GM20000 (cell line): ENCODE measurements at regions not wholly inside any gene's neighbourhood (a gene's known extent, or its start where the extent isn't known, plus 50 kb on each side); places are given as distances from the start of the nearest gene placed in this dataset.

Source experiments
- DNase-seq: peaks from one replicate; pipeline ENCODE4 v3.0.0; 2012; ENCODE audit warnings: low spot score
- CTCF ChIP-seq: IDR thresholded peaks from 2 replicates; pipeline ENCODE4 v1.5.1; 2012; ENCODE audit warnings: mild to moderate bottlenecking, control low read depth; ENCODE audit errors: extremely low read depth, missing control alignments

DNA sequence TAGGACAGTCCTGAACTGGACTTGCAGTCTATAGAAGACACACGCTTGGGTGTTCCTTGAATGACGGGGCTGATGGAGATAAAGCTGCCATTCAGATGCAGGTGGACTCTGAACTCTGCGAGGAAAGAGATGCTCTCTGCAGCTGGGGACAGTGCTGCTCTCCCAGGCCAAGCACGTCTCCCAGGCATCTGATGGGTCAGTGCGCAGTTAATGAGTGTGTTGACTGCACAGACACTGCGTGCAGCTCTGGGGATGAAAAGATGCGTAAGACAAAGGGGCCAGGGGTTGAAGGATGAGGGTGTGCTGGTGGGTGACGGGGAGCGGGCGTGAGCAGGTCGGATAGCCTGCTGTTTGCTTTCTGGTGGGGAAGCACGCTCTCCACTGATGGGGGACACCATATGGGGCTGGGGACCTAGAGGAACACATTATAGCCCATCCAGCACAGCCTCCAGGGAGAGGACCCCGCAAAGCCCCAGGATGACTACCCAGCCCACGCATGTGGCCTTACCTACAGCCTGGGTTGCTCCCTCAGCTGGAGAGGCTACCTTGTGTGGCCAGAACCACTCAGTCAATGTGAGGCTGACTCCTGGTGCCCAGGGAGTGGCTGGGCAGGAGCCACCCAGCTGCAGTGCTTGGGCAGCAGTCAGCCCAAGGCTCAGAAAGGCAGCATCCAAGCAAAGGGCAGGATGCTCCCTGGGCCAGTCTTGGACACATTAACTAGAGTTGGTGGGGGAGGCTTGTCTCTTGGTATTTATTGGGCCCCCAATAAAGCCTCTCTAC, 246.3 kb downstream of the RBFOX3 start:
- no peak for DNase-seq
- TF ChIP-seq CTCF: no peak

- TF ChIP-seq CTCF: no peak
- no peak for DNase-seq
Observed at GRCh38 chr17:79363552-79364275, 247.1 kb downstream of the RBFOX3 start.

- DNase-seq: no peak
- TF ChIP-seq CTCF: no peak
Observed at GRCh38 chr17:79362772-79363305, 248.0 kb downstream of the RBFOX3 start.

GRCh38 chr17:79361873-79362771, 248.7 kb downstream of the RBFOX3 start:
- TF ChIP-seq CTCF: no peak

GRCh38 chr17:79361221-79361734, 249.6 kb downstream of the RBFOX3 start:
- no peak for DNase-seq
- TF ChIP-seq CTCF: no peak

More at GRCh38 chr17:79361873-79362771, 248.7 kb downstream of the RBFOX3 start:
- DNase-seq: no peak

DNA sequence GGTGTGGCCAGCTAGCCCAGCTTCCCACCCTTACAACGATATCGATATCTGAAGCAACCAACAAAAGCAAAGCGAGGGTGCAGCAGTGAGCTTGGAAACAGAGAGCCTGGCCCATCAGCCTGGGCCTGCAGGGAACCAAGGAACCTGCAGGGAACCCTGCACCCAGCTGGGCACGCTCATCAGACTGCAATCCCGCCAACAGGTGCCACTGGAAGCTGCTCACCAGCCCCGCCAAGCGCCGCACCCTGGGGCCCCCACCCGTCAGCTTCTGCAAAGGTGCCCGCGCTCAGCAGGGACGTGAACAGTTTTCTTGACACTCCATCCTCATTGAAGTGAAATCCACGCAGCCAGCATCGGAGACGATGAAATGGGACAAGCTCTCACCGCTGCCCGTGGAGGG, 250.7 kb downstream of the RBFOX3 start:
- TF ChIP-seq CTCF: no peak
- DNase-seq: no peak
